H1 (cell line): ENCODE measurements at regions not wholly inside any gene's neighbourhood (a gene's known extent, or its start where the extent isn't known, plus 50 kb on each side); places are given as distances from the start of the nearest gene placed in this dataset.

ENCODE experiments used
- ATF2 ChIP-seq: IDR thresholded peaks from 2 replicates; pipeline ENCODE4 v1.6.1; 2012; ENCODE audit warnings: low read length, inconsistent platforms
- CBX5 ChIP-seq: fragments of 300-800, 300-1000 bp; sonication (generic); IDR thresholded peaks from 2 replicates; pipeline ENCODE4 v1.7.1; 2016; ENCODE audit warnings: antibody characterized with exemption, low read length, low read depth
- SRF ChIP-seq: IDR thresholded peaks from 2 replicates; pipeline ENCODE4 v1.6.1; 2011; ENCODE audit warnings: mild to moderate bottlenecking, low read depth, low read length, moderate library complexity

DNA sequence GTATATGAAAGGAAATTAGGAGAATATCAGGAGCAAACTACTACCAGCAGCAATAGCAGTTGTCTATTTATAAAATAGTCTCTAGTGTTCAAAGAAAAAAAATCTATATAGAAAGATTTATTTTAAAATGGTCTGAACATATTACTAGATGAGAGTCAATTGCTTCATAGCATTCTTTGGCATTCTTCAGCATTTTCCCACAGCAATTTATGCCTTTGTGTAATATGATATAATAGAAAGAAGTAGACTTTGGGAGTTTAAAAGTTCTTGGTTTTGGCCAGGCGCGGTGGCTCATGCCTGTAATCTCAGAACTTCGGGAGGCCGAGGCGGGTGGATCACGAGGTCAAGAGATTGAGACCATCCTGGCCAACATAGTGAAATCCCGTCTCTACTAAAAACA is 157.0 kb upstream of the PLN start (continued):
- no peak for TF ChIP-seq ATF2
- no peak for TF ChIP-seq CBX5
- TF ChIP-seq SRF, result no peak
